GM12878 (cell line): ENCODE measurements at regions not wholly inside any gene's neighbourhood (a gene's known extent, or its start where the extent isn't known, plus 50 kb on each side); places are given as distances from the start of the nearest gene placed in this dataset.

ENCODE experiments used
- CHD2 ChIP-seq: IDR thresholded peaks from 2 replicates; pipeline ENCODE4 v1.6.1; 2011; ENCODE audit warnings: low read depth, low read length, improper control_type of control experiment, borderline replicate concordance
- DPF2 ChIP-seq: fragments of 450-650 bp; IDR thresholded peaks from 2 replicates; pipeline ENCODE4 v1.6.1; 2017; ENCODE audit warnings: mild to moderate bottlenecking
- E2F4 ChIP-seq: IDR thresholded peaks from 2 replicates; pipeline ENCODE4 v1.6.1; 2012; ENCODE audit warnings: low read depth, low read length, improper control_type of control experiment
- E4F1 ChIP-seq: fragments of 450-650 bp; IDR thresholded peaks from 2 replicates; pipeline ENCODE4 v1.6.1; 2018; ENCODE audit warnings: borderline replicate concordance, mild to moderate bottlenecking; ENCODE audit not compliant: partially characterized antibody
- GABPA ChIP-seq: IDR thresholded peaks from 2 replicates; pipeline ENCODE4 v1.6.1; 2014; ENCODE audit warnings: antibody characterized with exemption, low read depth, mild to moderate bottlenecking, inconsistent platforms
- TAF1 ChIP-seq: IDR thresholded peaks from 2 replicates; pipeline ENCODE4 v1.6.1; 2011; ENCODE audit warnings: mild to moderate bottlenecking, low read depth, low read length, borderline replicate concordance
- USF2 ChIP-seq: IDR thresholded peaks from 2 replicates; pipeline ENCODE4 v1.6.1; 2011; ENCODE audit warnings: low read depth, low read length, improper control_type of control experiment, borderline replicate concordance
- ZBED1 ChIP-seq: IDR thresholded peaks from 2 replicates; pipeline ENCODE4 v1.6.1; 2016; ENCODE audit warnings: borderline replicate concordance
- ZBTB11 ChIP-seq: fragments of 450-650 bp; formaldehyde crosslinking; IDR thresholded peaks from 2 replicates; pipeline ENCODE4 v1.5.0; 2022; ENCODE audit warnings: mild to moderate bottlenecking, missing genetic modification characterization
- ZNF687 ChIP-seq: fragments of 450-650 bp; IDR thresholded peaks from 2 replicates; pipeline ENCODE4 v1.6.1; 2017; ENCODE audit warnings: mild to moderate bottlenecking, moderate library complexity
- TF ChIP-seq, protein P1 (sequence below): fragments of 150-350 bp; IDR thresholded peaks from 2 replicates; pipeline ENCODE4 v1.6.1; 2016; ENCODE audit warnings: low read depth, low read length

GRCh38 chr5:56328753-56329560 lies 95.8 kb upstream of the ANKRD55 start (continued):
- TF ChIP-seq ZBED1 (peak; percentile 44; the same call in 1 of the 2 replicates), DPF2 (peak; percentile 52; the same call in 1 of the 2 replicates), USF2 (no peak), E4F1 (no peak), TAF1 (no peak), ZNF687 (no peak), GABPA (no peak), ZBTB11 (CRISPR knock-in tag) (no peak), CHD2 (no peak), E2F4 (no peak)
- TF ChIP-seq, protein P1, sequence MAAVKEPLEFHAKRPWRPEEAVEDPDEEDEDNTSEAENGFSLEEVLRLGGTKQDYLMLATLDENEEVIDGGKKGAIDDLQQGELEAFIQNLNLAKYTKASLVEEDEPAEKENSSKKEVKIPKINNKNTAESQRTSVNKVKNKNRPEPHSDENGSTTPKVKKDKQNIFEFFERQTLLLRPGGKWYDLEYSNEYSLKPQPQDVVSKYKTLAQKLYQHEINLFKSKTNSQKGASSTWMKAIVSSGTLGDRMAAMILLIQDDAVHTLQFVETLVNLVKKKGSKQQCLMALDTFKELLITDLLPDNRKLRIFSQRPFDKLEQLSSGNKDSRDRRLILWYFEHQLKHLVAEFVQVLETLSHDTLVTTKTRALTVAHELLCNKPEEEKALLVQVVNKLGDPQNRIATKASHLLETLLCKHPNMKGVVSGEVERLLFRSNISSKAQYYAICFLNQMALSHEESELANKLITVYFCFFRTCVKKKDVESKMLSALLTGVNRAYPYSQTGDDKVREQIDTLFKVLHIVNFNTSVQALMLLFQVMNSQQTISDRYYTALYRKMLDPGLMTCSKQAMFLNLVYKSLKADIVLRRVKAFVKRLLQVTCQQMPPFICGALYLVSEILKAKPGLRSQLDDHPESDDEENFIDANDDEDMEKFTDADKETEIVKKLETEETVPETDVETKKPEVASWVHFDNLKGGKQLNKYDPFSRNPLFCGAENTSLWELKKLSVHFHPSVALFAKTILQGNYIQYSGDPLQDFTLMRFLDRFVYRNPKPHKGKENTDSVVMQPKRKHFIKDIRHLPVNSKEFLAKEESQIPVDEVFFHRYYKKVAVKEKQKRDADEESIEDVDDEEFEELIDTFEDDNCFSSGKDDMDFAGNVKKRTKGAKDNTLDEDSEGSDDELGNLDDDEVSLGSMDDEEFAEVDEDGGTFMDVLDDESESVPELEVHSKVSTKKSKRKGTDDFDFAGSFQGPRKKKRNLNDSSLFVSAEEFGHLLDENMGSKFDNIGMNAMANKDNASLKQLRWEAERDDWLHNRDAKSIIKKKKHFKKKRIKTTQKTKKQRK, result no peak
